H9 (cell line): ENCODE measurements at regions not wholly inside any gene's neighbourhood (a gene's known extent, or its start where the extent isn't known, plus 50 kb on each side); places are given as distances from the start of the nearest gene placed in this dataset.

ENCODE experiments used
- DNase-seq: peaks from one replicate; pipeline ENCODE4 v3.0.0-alpha.2; 2017
- H2AFZ ChIP-seq: one replicate; pipeline ENCODE4 v1.6.1; 2013; ENCODE audit warnings: mild to moderate bottlenecking, low read length, control low read depth, moderate library complexity
- H2AK5ac ChIP-seq: 2 replicates; pipeline ENCODE4 v1.6.1; 2013; ENCODE audit warnings: low read length, control low read depth, mixed read lengths; ENCODE audit not compliant: insufficient read length
- H2BK120ac ChIP-seq: one replicate; pipeline ENCODE4 v1.6.1; 2013; ENCODE audit warnings: low read depth, mild to moderate bottlenecking, low read length, control low read depth, inconsistent platforms; ENCODE audit not compliant: poor library complexity, severe bottlenecking
- H2BK12ac ChIP-seq: 2 replicates; pipeline ENCODE4 v1.6.1; 2013; ENCODE audit warnings: low read length, control low read depth, mixed read lengths, low read depth; ENCODE audit not compliant: insufficient read length
- H2BK15ac ChIP-seq: 2 replicates; pipeline ENCODE4 v1.6.1; 2013; ENCODE audit warnings: low read depth, low read length, control low read depth
- H2BK20ac ChIP-seq: one replicate; pipeline ENCODE4 v1.6.1; 2013; ENCODE audit warnings: low read depth, mild to moderate bottlenecking, low read length, control low read depth, inconsistent platforms; ENCODE audit not compliant: poor library complexity, severe bottlenecking
- H2BK5ac ChIP-seq: 2 replicates; pipeline ENCODE4 v1.6.1; 2013; ENCODE audit warnings: low read length, control low read depth, mixed read lengths; ENCODE audit not compliant: insufficient read length
- H3K14ac ChIP-seq: 2 replicates; pipeline ENCODE4 v1.6.1; 2013; ENCODE audit warnings: low read length, control low read depth; ENCODE audit not compliant: insufficient read depth
- H3K18ac ChIP-seq: 2 replicates; pipeline ENCODE4 v1.6.1; 2013; ENCODE audit warnings: low read depth, mild to moderate bottlenecking, mixed read lengths, low read length, control low read depth; ENCODE audit not compliant: insufficient read length
- H3K23ac ChIP-seq: 2 replicates; pipeline ENCODE4 v1.6.1; 2013; ENCODE audit warnings: low read length, control low read depth, mixed read lengths, low read depth; ENCODE audit not compliant: insufficient read length
- H3K23me2 ChIP-seq: 2 replicates; pipeline ENCODE4 v1.6.1; 2013; ENCODE audit warnings: low read depth, mild to moderate bottlenecking, mixed read lengths, low read length, control low read depth; ENCODE audit not compliant: insufficient read length, poor library complexity, severe bottlenecking
- H3K27ac ChIP-seq: 2 replicates; pipeline ENCODE4 v1.5.1; 2013; ENCODE audit warnings: low read length, control low read depth, mixed read lengths, low read depth; ENCODE audit not compliant: insufficient read length
- H3K27me3 ChIP-seq: 2 replicates; pipeline ENCODE4 v1.6.1; 2013; ENCODE audit warnings: low read length, control low read depth, inconsistent platforms; ENCODE audit not compliant: insufficient read depth
- H3K4ac ChIP-seq: 2 replicates; pipeline ENCODE4 v1.6.1; 2013; ENCODE audit warnings: low read depth, mild to moderate bottlenecking, control low read depth, inconsistent platforms, low read length, moderate library complexity
- H3K4me1 ChIP-seq: 2 replicates; pipeline ENCODE4 v1.6.1; 2013; ENCODE audit warnings: low read length, control low read depth, inconsistent platforms; ENCODE audit not compliant: insufficient read depth
- H3K4me2 ChIP-seq: 2 replicates; pipeline ENCODE4 v1.6.1; 2013; ENCODE audit warnings: low read length, control low read depth, mixed read lengths; ENCODE audit not compliant: insufficient read length, insufficient read depth
- H3K56ac ChIP-seq: 2 replicates; pipeline ENCODE4 v1.6.1; 2013; ENCODE audit warnings: low read depth, mild to moderate bottlenecking, mixed read lengths, low read length, control low read depth; ENCODE audit not compliant: insufficient read length
- H3K79me1 ChIP-seq: 2 replicates; pipeline ENCODE4 v1.6.1; 2013; ENCODE audit warnings: low read depth, mild to moderate bottlenecking, moderate library complexity, low read length, control low read depth, inconsistent platforms; ENCODE audit not compliant: insufficient read depth, poor library complexity, severe bottlenecking
- H3K79me2 ChIP-seq: 2 replicates; pipeline ENCODE4 v1.6.1; 2013; ENCODE audit warnings: low read length, control low read depth, inconsistent platforms; ENCODE audit not compliant: insufficient read depth
- H3K9ac ChIP-seq: 2 replicates; pipeline ENCODE4 v1.6.1; 2013; ENCODE audit warnings: low read length, control low read depth, mixed read lengths; ENCODE audit not compliant: insufficient read length; ENCODE audit errors: extremely low read depth
- H3K9me3 ChIP-seq: one replicate; pipeline ENCODE4 v1.6.1; 2013; ENCODE audit warnings: low read depth, low read length, inconsistent platforms; ENCODE audit not compliant: control insufficient read depth
- H3T11ph ChIP-seq: one replicate; pipeline ENCODE4 v1.6.1; 2013; ENCODE audit warnings: mild to moderate bottlenecking, low read length, control low read depth, inconsistent platforms
- H4K20me1 ChIP-seq: one replicate; pipeline ENCODE4 v1.6.1; 2013; ENCODE audit not compliant: control insufficient read depth, insufficient read length, insufficient read depth
- H4K5ac ChIP-seq: 2 replicates; pipeline ENCODE4 v1.6.1; 2013; ENCODE audit warnings: low read depth, mild to moderate bottlenecking, mixed read lengths, low read length, control low read depth; ENCODE audit not compliant: insufficient read length
- H4K8ac ChIP-seq: replicated peaks from 2 replicates; pipeline ENCODE4 v1.6.1; 2013; ENCODE audit warnings: low read length, control low read depth, mixed read lengths, low read depth; ENCODE audit not compliant: insufficient read length
- H4K91ac ChIP-seq: 2 replicates; pipeline ENCODE4 v1.6.1; 2013; ENCODE audit warnings: low read depth, mild to moderate bottlenecking, moderate library complexity, mixed read lengths, low read length, control low read depth; ENCODE audit not compliant: insufficient read length
- H3K27ac Mint-ChIP-seq, 3 experiments: 2 replicates in 2 of 3; 3 replicates in 1 of 3; pipeline ENCODE4 v1.8.0; 2020 to 2021; ENCODE audit warnings: mixed read lengths in 3 of 3, mild to moderate bottlenecking in 1 of 3, moderate library complexity in 1 of 3
- H3K27me3 Mint-ChIP-seq: 2 replicates; pipeline ENCODE4 v1.8.0; 2021; ENCODE audit warnings: low read depth, mild to moderate bottlenecking, moderate library complexity, mixed read lengths
- H3K36me3 Mint-ChIP-seq, 3 experiments: 2 replicates in 2 of 3; 3 replicates in 1 of 3; pipeline ENCODE4 v1.8.0; 2020 to 2021; ENCODE audit warnings: low read depth in 3 of 3, mixed read lengths in 3 of 3; ENCODE audit not compliant: insufficient read depth in 1 of 3
- H3K4me1 Mint-ChIP-seq, 2 experiments: 2 replicates each; pipeline ENCODE4 v1.8.0; 2020; ENCODE audit warnings: mixed read lengths in 2 of 2
- H3K4me3 Mint-ChIP-seq, 2 experiments: 2 replicates in 1 of 2; 3 replicates in 1 of 2; pipeline ENCODE4 v1.8.0; 2020 to 2021; ENCODE audit warnings: mild to moderate bottlenecking in 2 of 2, mixed read lengths in 2 of 2, moderate library complexity in 1 of 2
- H3K9me3 Mint-ChIP-seq, 2 experiments: 2 replicates in 1 of 2; 3 replicates in 1 of 2; pipeline ENCODE4 v1.8.0; 2020; ENCODE audit warnings: mild to moderate bottlenecking in 2 of 2, mixed read lengths in 2 of 2, moderate library complexity in 1 of 2
- WGBS: extraction: QIAGEN DNeasy Blood & Tissue Kit; methylation state at CpG from one replicate; pipeline ENCODE4 v1.1.7; 2013; ENCODE audit warnings: missing lambda C conversion rate, low lambda C conversion rate, mixed read lengths; ENCODE audit not compliant: insufficient read length; ENCODE audit errors: extremely low coverage; 5-methylcytosine and 5-hydroxymethylcytosine counted together
- TF ChIP-seq, protein P1 (sequence below): fragments of 200-600 bp; sonication (generic); conservative IDR thresholded peaks from 3 replicates; pipeline ENCODE4 v1.8.0; 2021; ENCODE audit warnings: antibody characterized with exemption, mild to moderate bottlenecking

DNA sequence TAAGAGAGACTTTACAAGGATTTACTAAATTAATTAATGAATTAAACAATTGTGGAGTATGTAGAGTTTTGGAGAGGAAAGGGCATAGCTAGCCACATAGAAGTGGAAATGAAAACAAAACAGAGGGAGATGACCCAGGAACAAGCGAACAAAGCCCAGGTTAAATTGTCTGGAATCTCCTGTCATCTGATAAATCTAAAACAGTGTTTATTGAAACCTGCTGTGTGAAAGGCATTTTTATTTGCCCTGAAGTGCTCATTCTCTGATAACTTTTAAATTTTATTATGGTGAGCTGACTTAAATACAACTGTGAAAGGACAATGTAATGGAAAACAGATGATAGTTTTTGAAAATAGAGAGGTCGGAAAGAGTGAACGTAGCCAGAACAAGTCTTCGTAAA is 682.8 kb upstream of the KIRREL3 start:
- TF ChIP-seq, protein P1, sequence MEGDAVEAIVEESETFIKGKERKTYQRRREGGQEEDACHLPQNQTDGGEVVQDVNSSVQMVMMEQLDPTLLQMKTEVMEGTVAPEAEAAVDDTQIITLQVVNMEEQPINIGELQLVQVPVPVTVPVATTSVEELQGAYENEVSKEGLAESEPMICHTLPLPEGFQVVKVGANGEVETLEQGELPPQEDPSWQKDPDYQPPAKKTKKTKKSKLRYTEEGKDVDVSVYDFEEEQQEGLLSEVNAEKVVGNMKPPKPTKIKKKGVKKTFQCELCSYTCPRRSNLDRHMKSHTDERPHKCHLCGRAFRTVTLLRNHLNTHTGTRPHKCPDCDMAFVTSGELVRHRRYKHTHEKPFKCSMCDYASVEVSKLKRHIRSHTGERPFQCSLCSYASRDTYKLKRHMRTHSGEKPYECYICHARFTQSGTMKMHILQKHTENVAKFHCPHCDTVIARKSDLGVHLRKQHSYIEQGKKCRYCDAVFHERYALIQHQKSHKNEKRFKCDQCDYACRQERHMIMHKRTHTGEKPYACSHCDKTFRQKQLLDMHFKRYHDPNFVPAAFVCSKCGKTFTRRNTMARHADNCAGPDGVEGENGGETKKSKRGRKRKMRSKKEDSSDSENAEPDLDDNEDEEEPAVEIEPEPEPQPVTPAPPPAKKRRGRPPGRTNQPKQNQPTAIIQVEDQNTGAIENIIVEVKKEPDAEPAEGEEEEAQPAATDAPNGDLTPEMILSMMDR, result no peak
- Histone ChIP-seq H3K27ac (no peak overlapping the region), H2BK120ac (no peak overlapping the region), H3K4ac (no peak overlapping the region), H4K91ac (no peak overlapping the region), H3K27me3 (no peaks in the 10 kb centered on the region), H3K9ac (no peak overlapping the region), H2AFZ (no peak overlapping the region), H3K79me2 (no peaks in the 10 kb centered on the region), H3K56ac (no peak overlapping the region), H3K9me3 (no peaks in the 10 kb centered on the region), H3K4me1 (no peaks in the 10 kb centered on the region), H4K20me1 (no peaks in the 10 kb centered on the region), H3T11ph (no peak overlapping the region), H2BK12ac (no peak overlapping the region), H4K5ac (no peak overlapping the region), H2BK5ac (no peak overlapping the region), H3K79me1 (no peaks in the 10 kb centered on the region), H3K18ac (no peak overlapping the region), H2BK15ac (no peak overlapping the region), H3K4me2 (no peak overlapping the region), H2BK20ac (no peak overlapping the region), H3K14ac (no peak overlapping the region), H3K23ac (no peak overlapping the region), H2AK5ac (no peak overlapping the region), H3K23me2 (no peaks in the 10 kb centered on the region), H4K8ac (no peak overlapping the region)
- DNase-seq, result no peak
- Mint-ChIP-seq H3K36me3 (no peaks in the 10 kb centered on the region), H3K4me1 (no peaks in the 10 kb centered on the region), H3K4me3 (no peak overlapping the region), H3K27ac (no peak overlapping the region), H3K9me3 (no peaks in the 10 kb centered on the region), H3K27me3 (no peaks in the 10 kb centered on the region)
- WGBS, result no CpG with 5 or more reads among the region's 4 CpGs
